ENCODE measurements at regions not wholly inside any gene's neighbourhood (a gene's known extent, or its start where the extent isn't known, plus 50 kb on each side); places are given as distances from the start of the nearest gene placed in this dataset.

- DNase-seq: no peak
These were observed 308.6 kb downstream of the RNF144A start for GRCh38 chr2:7225848-7226247.

GRCh38 chr2:7226501-7226900, 309.3 kb downstream of the RNF144A start:
- DNase-seq: no peak

GRCh38 chr2:7233126-7233525, 315.9 kb downstream of the RNF144A start:
- DNase-seq: no peak

GRCh38 chr2:7237466-7237865, 320.3 kb downstream of the RNF144A start:
- DNase-seq: no peak

GRCh38 chr2:7239078-7239477, 321.9 kb downstream of the RNF144A start:
- no peak for DNase-seq

GRCh38 chr2:7241041-7241745, 324.0 kb downstream of the RNF144A start:
- no peak for DNase-seq

- DNase-seq: peak in 1 of 2 experiments; percentile 4
These were observed 325.1 kb downstream of the RNF144A start for GRCh38 chr2:7242189-7242867.

GRCh38 chr2:7243276-7243675, 326.1 kb downstream of the RNF144A start:
- DNase-seq: peak; percentile 29 to 38

- DNase-seq: no peak
These were observed 339.2 kb downstream of the RNF144A start for GRCh38 chr2:7256377-7256776.

GRCh38 chr2:7262727-7263126, 345.5 kb downstream of the RNF144A start:
- DNase-seq: no peak

- no peak for DNase-seq
These were observed 347.6 kb downstream of the RNF144A start for GRCh38 chr2:7264791-7265190.

GRCh38 chr2:7265286-7265685, 348.1 kb downstream of the RNF144A start:
- DNase-seq: no peak

- DNase-seq: no peak
These were observed 352.0 kb downstream of the RNF144A start for GRCh38 chr2:7269106-7269643.

GRCh38 chr2:7270011-7270431, 352.8 kb downstream of the RNF144A start:
- no peak for DNase-seq

- no peak for DNase-seq
These were observed 355.0 kb downstream of the RNF144A start for GRCh38 chr2:7272210-7272609.

- DNase-seq: no peak
These were observed 361.8 kb downstream of the RNF144A start for GRCh38 chr2:7278984-7279383.

- no peak for DNase-seq
These were observed 362.3 kb downstream of the RNF144A start for GRCh38 chr2:7279421-7279949.

GRCh38 chr2:7280790-7281189, 363.6 kb downstream of the RNF144A start:
- DNase-seq: no peak

GRCh38 chr2:7281231-7282201, 364.3 kb downstream of the RNF144A start:
- no peak for DNase-seq

- DNase-seq: no peak
These were observed 368.9 kb downstream of the RNF144A start for GRCh38 chr2:7286120-7286519.

GRCh38 chr2:7288484-7288883, 371.3 kb downstream of the RNF144A start:
- no peak for DNase-seq

GRCh38 chr2:7289697-7290096, 372.5 kb downstream of the RNF144A start:
- DNase-seq: no peak

- DNase-seq: no peak
These were observed 375.0 kb downstream of the RNF144A start for GRCh38 chr2:7292154-7292691.
